NB4 (cell line): ENCODE measurements at regions not wholly inside any gene's neighbourhood (a gene's known extent, or its start where the extent isn't known, plus 50 kb on each side); places are given as distances from the start of the nearest gene placed in this dataset.

Experiments used
- DNase-seq: peaks from one replicate; pipeline ENCODE4 v3.0.0; 2010; ENCODE audit warnings: low read depth
- H3K4me3 ChIP-seq: one replicate; pipeline ENCODE4 v1.5.1; 2011; ENCODE audit warnings: mild to moderate bottlenecking, low read depth, low read length, moderate library complexity
- CTCF ChIP-seq: IDR thresholded peaks from one replicate; pipeline ENCODE4 v1.5.1; 2012; ENCODE audit warnings: low read depth, low read length
- MYC ChIP-seq: IDR thresholded peaks from 2 replicates; pipeline ENCODE4 v1.6.1; 2011; ENCODE audit warnings: low read depth, low read length
- POLR2A ChIP-seq: IDR thresholded peaks from 2 replicates; pipeline ENCODE4 v1.6.1; 2011; ENCODE audit warnings: mild to moderate bottlenecking; ENCODE audit not compliant: insufficient read length; ENCODE audit errors: extremely low read depth
- TF ChIP-seq, protein P1 (sequence below): IDR thresholded peaks from 2 replicates; pipeline ENCODE4 v1.6.1; 2011; ENCODE audit warnings: low read depth, low read length

DNA sequence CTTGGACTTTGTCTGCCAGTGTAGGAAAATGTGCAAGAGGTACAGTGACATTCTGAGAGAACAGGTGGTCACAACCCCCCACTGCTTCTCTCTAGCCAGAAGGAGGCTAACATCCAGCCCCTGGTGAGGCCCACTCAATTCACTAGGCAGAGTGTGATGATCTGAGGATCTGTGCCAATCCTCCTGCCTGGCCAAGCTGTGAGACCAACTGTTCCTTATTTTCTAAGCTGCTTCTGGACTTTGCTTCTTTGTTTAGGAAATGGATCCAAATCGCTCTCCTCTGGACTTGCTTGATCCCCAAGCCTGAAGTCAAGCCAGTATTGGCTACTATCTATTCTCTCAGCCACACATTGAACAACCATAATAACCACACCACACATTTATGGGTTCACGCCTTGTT is 202.8 kb downstream of the PIK3C3 start:
- TF ChIP-seq CTCF, result no peak
- no peak overlapping the region for H3K4me3 ChIP-seq
- no peak for DNase-seq

- no peak overlapping the region for H3K4me3 ChIP-seq
- DNase-seq, result no peak
- TF ChIP-seq, protein P1, sequence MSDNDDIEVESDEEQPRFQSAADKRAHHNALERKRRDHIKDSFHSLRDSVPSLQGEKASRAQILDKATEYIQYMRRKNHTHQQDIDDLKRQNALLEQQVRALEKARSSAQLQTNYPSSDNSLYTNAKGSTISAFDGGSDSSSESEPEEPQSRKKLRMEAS, result no peak
- TF ChIP-seq CTCF (no peak), MYC (no peak), POLR2A (no peak)
These were observed 204.1 kb downstream of the PIK3C3 start for GRCh38 chr18:42159146-42159545.

GRCh38 chr18:42163321-42163720 is 208.3 kb downstream of the PIK3C3 start:
- TF ChIP-seq, protein P1, result no peak
- TF ChIP-seq POLR2A (no peak), MYC (no peak), CTCF (no peak)
- no peak overlapping the region for H3K4me3 ChIP-seq
- no peak for DNase-seq

- TF ChIP-seq, protein P1, result no peak
- TF ChIP-seq POLR2A (no peak), CTCF (no peak)
- DNase-seq, result no peak
- H3K4me3 ChIP-seq, result no peak overlapping the region
These were observed 209.5 kb downstream of the PIK3C3 start for GRCh38 chr18:42164556-42164955.

GRCh38 chr18:42165922-42166513 is 211.0 kb downstream of the PIK3C3 start:
- DNase-seq, result no peak
- no peak overlapping the region for H3K4me3 ChIP-seq
- TF ChIP-seq, protein P1, result no peak
- TF ChIP-seq POLR2A (no peak), MYC (no peak), CTCF (no peak)

GRCh38 chr18:42168487-42168886 is 213.5 kb downstream of the PIK3C3 start:
- H3K4me3 ChIP-seq, result no peak overlapping the region
- TF ChIP-seq MYC, result no peak
- no peak for TF ChIP-seq POLR2A
- TF ChIP-seq CTCF, result no peak
- TF ChIP-seq, protein P1, result no peak
- DNase-seq, result no peak
